MCF 10A (cell line): ENCODE measurements at regions not wholly inside any gene's neighbourhood (a gene's known extent, or its start where the extent isn't known, plus 50 kb on each side); places are given as distances from the start of the nearest gene placed in this dataset.

Experiments
- BruUV-seq: library from RNA; stranded (reverse); fragments of 400-500 nt; replicated peaks from 2 replicates; lab custom pipeline; 2021; lab: Mats Ljungman, UMichigan
- CTCF ChIA-PET: fragments of 300-600 bp; sonication (Branson Sonifier 250); formaldehyde crosslinking; extraction: SDS; loops from one replicate; lab custom pipeline; 2021; ENCODE audit warnings: antibody characterized with exemption, inconsistent platforms; lab: Yijun Ruan, JAX
- POLR2A ChIA-PET: fragments of 300-600, 350-650 bp; sonication (Branson Sonifier 250); formaldehyde crosslinking; extraction: SDS; loops from one replicate; lab custom pipeline; 2020; ENCODE audit warnings: antibody characterized with exemption, inconsistent platforms; lab: Yijun Ruan, JAX
- DNase-seq: peaks from one replicate; pipeline ENCODE4 v3.0.0-alpha.2; 2018; ENCODE audit not compliant: unreplicated experiment
- H3K27ac Mint-ChIP-seq: one replicate; pipeline ENCODE4 v1.8.0; 2022; ENCODE audit warnings: mild to moderate bottlenecking, low read depth, mixed read lengths; ENCODE audit not compliant: unreplicated experiment
- H3K27me3 Mint-ChIP-seq: one replicate; pipeline ENCODE4 v1.8.0; 2022; ENCODE audit warnings: mixed read lengths; ENCODE audit not compliant: insufficient read depth, unreplicated experiment
- H3K36me3 Mint-ChIP-seq: one replicate; pipeline ENCODE4 v1.8.0; 2022; ENCODE audit warnings: mild to moderate bottlenecking, moderate library complexity, mixed read lengths; ENCODE audit not compliant: insufficient read depth, unreplicated experiment
- H3K4me1 Mint-ChIP-seq: one replicate; pipeline ENCODE4 v1.8.0; 2022; ENCODE audit warnings: mixed read lengths; ENCODE audit not compliant: insufficient read depth, unreplicated experiment
- H3K4me3 Mint-ChIP-seq: one replicate; pipeline ENCODE4 v1.8.0; 2022; ENCODE audit warnings: mild to moderate bottlenecking, moderate library complexity, mixed read lengths; ENCODE audit not compliant: unreplicated experiment
- H3K9me3 Mint-ChIP-seq: one replicate; pipeline ENCODE4 v1.8.0; 2022; ENCODE audit warnings: mixed read lengths; ENCODE audit not compliant: unreplicated experiment
- intact Hi-C: fragments of 100-400 bp; cut with micrococcal nuclease; formaldehyde crosslinking; loops from 2 replicates; pipeline ENCODE4 v1.14.1; 2022
- TF ChIP-seq, protein P1 (sequence below): fragments of 200-600 bp; IDR thresholded peaks from one replicate; pipeline ENCODE4 v1.8.0; 2022; ENCODE audit warnings: antibody characterized with exemption, mild to moderate bottlenecking; ENCODE audit not compliant: unreplicated experiment

DNA sequence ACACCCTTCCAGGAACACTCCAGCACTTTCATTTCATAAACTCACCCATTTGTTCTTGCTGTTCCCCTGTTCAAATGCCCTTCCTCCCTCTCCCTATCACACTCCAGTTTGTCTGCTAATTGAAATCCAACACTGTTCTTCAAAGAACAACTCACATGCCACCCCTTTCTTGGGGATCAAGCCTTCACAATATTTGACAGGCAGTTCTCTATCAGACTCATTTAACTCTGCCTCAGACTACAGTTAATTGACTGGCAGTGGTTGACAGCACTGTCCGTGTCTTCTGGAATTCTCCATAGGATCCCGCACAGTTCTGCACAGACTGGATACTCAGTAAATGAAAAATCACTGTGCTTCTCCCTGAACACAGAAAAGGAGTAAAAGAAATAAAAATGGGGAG, 87.8 kb downstream of the PMP22 start:
- Mint-ChIP-seq H3K9me3 (no peaks in the 10 kb centered on the region), H3K4me3 (no peak overlapping the region), H3K27me3 (peaks cover 27% of the 10 kb centered on the region), H3K4me1 (no peaks in the 10 kb centered on the region), H3K27ac (no peak overlapping the region), H3K36me3 (no peaks in the 10 kb centered on the region)
- POLR2A ChIA-PET = no interaction called here
- TF ChIP-seq, protein P1, sequence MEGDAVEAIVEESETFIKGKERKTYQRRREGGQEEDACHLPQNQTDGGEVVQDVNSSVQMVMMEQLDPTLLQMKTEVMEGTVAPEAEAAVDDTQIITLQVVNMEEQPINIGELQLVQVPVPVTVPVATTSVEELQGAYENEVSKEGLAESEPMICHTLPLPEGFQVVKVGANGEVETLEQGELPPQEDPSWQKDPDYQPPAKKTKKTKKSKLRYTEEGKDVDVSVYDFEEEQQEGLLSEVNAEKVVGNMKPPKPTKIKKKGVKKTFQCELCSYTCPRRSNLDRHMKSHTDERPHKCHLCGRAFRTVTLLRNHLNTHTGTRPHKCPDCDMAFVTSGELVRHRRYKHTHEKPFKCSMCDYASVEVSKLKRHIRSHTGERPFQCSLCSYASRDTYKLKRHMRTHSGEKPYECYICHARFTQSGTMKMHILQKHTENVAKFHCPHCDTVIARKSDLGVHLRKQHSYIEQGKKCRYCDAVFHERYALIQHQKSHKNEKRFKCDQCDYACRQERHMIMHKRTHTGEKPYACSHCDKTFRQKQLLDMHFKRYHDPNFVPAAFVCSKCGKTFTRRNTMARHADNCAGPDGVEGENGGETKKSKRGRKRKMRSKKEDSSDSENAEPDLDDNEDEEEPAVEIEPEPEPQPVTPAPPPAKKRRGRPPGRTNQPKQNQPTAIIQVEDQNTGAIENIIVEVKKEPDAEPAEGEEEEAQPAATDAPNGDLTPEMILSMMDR = no peak
- no peak for DNase-seq
- no TSS peak for BruUV-seq
- intact Hi-C loops = no loop called here
- CTCF ChIA-PET = interaction anchor here (0.6 kb wide), 1 partner anchor 1894 kb away, joined by 3 read pairs; no protein-coding TSS in a partner anchor

DNA sequence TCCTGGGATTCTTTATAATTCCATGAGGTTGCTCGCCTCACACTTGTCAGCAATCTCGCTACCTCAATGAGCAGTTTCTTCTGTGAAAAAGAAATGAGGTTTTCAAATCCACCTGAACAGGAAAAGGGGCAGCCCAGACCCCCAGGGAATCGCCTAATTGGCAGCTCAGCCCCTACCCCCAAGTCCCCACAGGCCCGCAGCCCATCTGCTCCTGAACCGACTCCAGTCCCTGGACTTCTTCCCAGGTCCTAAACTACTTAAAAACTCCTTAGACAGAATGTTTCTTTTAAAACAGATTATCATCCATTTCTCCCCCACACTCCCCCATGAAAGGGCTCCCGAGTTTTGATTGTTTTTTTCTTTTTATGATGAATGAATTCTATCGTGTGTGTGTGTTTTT, 89.8 kb downstream of the PMP22 start:
- TF ChIP-seq, protein P1 = no peak
- no peak for DNase-seq
- BruUV-seq = no TSS peak
- ChIA-PET CTCF (no interaction called here), POLR2A (no interaction called here)
- intact Hi-C loops = no loop called here
- H3K27ac Mint-ChIP-seq = no peak overlapping the region
- no peaks in the 10 kb centered on the region for H3K9me3 Mint-ChIP-seq
- H3K27me3 Mint-ChIP-seq = peaks cover 27% of the 10 kb centered on the region
- no peak overlapping the region for H3K4me3 Mint-ChIP-seq
- H3K4me1 Mint-ChIP-seq = peaks cover 11% of the 10 kb centered on the region
- H3K36me3 Mint-ChIP-seq = no peaks in the 10 kb centered on the region

DNA sequence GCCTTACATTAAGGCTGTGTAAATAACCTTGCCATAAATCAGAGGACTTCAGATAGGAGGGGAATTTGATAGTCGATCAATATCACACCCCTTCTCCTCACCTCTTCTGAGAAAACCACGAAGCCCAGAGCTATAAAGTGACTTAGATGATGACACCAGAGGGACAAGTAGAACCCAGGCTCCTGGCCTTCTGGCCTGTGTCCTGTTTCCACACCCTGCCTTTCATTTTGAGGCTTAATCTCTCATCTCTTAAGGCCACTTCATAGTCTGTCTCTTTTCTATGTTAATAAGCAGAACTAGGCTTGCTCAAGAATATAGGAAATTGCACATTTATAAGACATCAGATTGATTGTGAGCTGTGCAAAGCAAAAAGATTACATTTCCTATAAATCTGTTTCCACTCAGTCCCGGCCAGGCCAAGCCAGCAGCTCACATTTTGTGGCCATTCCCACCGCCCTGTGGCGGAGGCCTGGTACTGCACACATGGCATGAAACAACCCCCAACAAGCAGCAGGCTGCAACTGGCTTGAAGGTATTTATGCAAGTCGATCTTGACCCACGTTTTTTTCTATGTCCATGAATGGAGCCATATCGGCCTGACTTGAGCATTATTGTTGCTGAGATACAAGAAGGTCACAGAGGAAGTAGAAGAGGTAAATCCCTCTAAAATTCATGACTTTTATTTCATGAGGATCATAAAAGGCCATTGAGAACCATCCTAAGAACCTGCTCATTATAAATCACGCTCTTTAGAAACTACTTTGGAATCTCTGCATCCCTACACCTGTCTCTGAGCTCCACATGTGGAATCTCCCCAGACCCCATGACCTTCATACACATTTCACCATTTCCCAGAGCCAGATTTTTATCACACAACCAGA, 93.7 kb downstream of the PMP22 start:
- ChIA-PET CTCF (interaction anchor here (0.6 to 4.5 kb wide), 23 partner anchors 8 to 1830 kb away, joined by 3 to 29 read pairs (median 4); no protein-coding TSS in a partner anchor), POLR2A (interaction anchor here (1.2 to 2.1 kb wide), 2 partner anchors 14 to 869 kb away, joined by 3 to 4 read pairs; no protein-coding TSS in a partner anchor)
- Mint-ChIP-seq H3K27ac (no peak overlapping the region), H3K36me3 (no peaks in the 10 kb centered on the region), H3K9me3 (no peaks in the 10 kb centered on the region), H3K27me3 (peaks cover 14% of the 10 kb centered on the region), H3K4me1 (peaks cover 11% of the 10 kb centered on the region), H3K4me3 (no peak overlapping the region)
- no TSS peak for BruUV-seq
- TF ChIP-seq, protein P1 = peak; percentile 81
- DNase-seq = peak; percentile 80
- intact Hi-C loops = loop anchor here (1.0 kb wide), 1 partner anchor 1574 kb away; no protein-coding TSS in a partner anchor

DNA sequence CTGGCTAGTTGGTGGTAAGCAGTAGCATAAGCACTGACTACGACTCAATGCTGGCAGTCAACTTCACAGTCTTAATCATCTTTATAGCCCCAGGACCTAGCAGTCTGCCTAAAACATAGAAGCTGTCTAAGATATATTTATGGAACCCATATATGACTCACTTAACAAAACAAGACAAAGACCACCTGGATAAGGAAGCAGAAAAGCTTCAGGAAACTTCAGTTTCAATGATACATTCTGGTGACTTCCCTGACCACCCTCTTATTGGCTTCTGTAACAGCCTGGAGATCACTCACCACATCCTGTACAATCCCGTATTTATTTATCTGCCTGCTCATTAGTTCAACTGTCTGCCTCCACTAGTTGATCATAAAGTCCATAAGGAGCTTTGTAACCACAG, 95.5 kb downstream of the PMP22 start:
- TF ChIP-seq, protein P1 = no peak
- Mint-ChIP-seq H3K9me3 (no peaks in the 10 kb centered on the region), H3K27me3 (peaks cover 14% of the 10 kb centered on the region), H3K27ac (no peak overlapping the region), H3K36me3 (no peaks in the 10 kb centered on the region), H3K4me1 (peaks cover 11% of the 10 kb centered on the region), H3K4me3 (no peak overlapping the region)
- intact Hi-C loops = no loop called here
- CTCF ChIA-PET = interaction anchor here (0.8 to 4.5 kb wide), 8 partner anchors 10 to 243 kb away, joined by 3 to 29 read pairs (median 4); no protein-coding TSS in a partner anchor
- POLR2A ChIA-PET = interaction anchor here (0.9 kb wide), 1 partner anchor 229 kb away, joined by 5 read pairs; no protein-coding TSS in a partner anchor
- DNase-seq = peak; percentile 24
- no TSS peak for BruUV-seq
